ENCODE measurements at regions not wholly inside any gene's neighbourhood (a gene's known extent, or its start where the extent isn't known, plus 50 kb on each side); places are given as distances from the start of the nearest gene placed in this dataset.

GRCh38 chr15:38091078-38091645 is 156.7 kb downstream of the TMCO5A start:
- no peak overlapping the region for H3K9ac ChIP-seq (ENCODE audit: low read length)
- no peaks in the 10 kb centered on the region for H3K9me2 ChIP-seq (ENCODE audit: insufficient read depth, low read length)
- no peaks in the 10 kb centered on the region for H3K36me3 ChIP-seq (ENCODE audit: insufficient read depth, low read length)
- TF ChIP-seq EZH2 (IDR thresholded peaks at IDR 0.05; ENCODE audit: borderline replicate concordance, insufficient read depth, low read length, poor library complexity, severe bottlenecking) = no peak
- TF ChIP-seq, protein P1, sequence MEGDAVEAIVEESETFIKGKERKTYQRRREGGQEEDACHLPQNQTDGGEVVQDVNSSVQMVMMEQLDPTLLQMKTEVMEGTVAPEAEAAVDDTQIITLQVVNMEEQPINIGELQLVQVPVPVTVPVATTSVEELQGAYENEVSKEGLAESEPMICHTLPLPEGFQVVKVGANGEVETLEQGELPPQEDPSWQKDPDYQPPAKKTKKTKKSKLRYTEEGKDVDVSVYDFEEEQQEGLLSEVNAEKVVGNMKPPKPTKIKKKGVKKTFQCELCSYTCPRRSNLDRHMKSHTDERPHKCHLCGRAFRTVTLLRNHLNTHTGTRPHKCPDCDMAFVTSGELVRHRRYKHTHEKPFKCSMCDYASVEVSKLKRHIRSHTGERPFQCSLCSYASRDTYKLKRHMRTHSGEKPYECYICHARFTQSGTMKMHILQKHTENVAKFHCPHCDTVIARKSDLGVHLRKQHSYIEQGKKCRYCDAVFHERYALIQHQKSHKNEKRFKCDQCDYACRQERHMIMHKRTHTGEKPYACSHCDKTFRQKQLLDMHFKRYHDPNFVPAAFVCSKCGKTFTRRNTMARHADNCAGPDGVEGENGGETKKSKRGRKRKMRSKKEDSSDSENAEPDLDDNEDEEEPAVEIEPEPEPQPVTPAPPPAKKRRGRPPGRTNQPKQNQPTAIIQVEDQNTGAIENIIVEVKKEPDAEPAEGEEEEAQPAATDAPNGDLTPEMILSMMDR (IDR thresholded peaks at IDR 0.05; ENCODE audit: poor library complexity, severe bottlenecking) = no peak
- TF ChIP-seq RAD21 (conservative IDR thresholded peaks at IDR 0.05) = no peak
- no peak for TF ChIP-seq MXI1 (conservative IDR thresholded peaks at IDR 0.05; ENCODE audit: poor library complexity, severe bottlenecking)
- TF ChIP-seq EP300 (conservative IDR thresholded peaks at IDR 0.05; ENCODE audit: poor library complexity, severe bottlenecking) = no peak
- no peak for TF ChIP-seq POLR2AphosphoS5 (IDR thresholded peaks at IDR 0.05)
- TF ChIP-seq, protein P2, sequence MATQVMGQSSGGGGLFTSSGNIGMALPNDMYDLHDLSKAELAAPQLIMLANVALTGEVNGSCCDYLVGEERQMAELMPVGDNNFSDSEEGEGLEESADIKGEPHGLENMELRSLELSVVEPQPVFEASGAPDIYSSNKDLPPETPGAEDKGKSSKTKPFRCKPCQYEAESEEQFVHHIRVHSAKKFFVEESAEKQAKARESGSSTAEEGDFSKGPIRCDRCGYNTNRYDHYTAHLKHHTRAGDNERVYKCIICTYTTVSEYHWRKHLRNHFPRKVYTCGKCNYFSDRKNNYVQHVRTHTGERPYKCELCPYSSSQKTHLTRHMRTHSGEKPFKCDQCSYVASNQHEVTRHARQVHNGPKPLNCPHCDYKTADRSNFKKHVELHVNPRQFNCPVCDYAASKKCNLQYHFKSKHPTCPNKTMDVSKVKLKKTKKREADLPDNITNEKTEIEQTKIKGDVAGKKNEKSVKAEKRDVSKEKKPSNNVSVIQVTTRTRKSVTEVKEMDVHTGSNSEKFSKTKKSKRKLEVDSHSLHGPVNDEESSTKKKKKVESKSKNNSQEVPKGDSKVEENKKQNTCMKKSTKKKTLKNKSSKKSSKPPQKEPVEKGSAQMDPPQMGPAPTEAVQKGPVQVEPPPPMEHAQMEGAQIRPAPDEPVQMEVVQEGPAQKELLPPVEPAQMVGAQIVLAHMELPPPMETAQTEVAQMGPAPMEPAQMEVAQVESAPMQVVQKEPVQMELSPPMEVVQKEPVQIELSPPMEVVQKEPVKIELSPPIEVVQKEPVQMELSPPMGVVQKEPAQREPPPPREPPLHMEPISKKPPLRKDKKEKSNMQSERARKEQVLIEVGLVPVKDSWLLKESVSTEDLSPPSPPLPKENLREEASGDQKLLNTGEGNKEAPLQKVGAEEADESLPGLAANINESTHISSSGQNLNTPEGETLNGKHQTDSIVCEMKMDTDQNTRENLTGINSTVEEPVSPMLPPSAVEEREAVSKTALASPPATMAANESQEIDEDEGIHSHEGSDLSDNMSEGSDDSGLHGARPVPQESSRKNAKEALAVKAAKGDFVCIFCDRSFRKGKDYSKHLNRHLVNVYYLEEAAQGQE (IDR thresholded peaks at IDR 0.05; ENCODE audit: borderline replicate concordance) = no peak
- no peak for TF ChIP-seq TAF1 (IDR thresholded peaks at IDR 0.05; ENCODE audit: low read depth)
- no peak for TF ChIP-seq SMC3 (conservative IDR thresholded peaks at IDR 0.05; ENCODE audit: poor library complexity)
- H3K9me3 ChIP-seq (ENCODE audit: low read length) = no peaks in the 10 kb centered on the region
- H2AFZ ChIP-seq (ENCODE audit: low read depth, low read length) = no peak overlapping the region
- no peaks in the 10 kb centered on the region for H3K27me3 ChIP-seq (ENCODE audit: insufficient read depth, low read depth, low read length)
- H4K20me1 ChIP-seq (ENCODE audit: insufficient read depth) = no peaks in the 10 kb centered on the region
- H3K27ac ChIP-seq (ENCODE audit: low read length) = no peak overlapping the region
- no peak overlapping the region for H3K4me3 ChIP-seq (ENCODE audit: low read length)
- no peaks in the 10 kb centered on the region for H3F3A ChIP-seq (ENCODE audit: insufficient read depth, low read length, poor library complexity, severe bottlenecking)
- no peak overlapping the region for H3K4me2 ChIP-seq (ENCODE audit: low read length)
- H3K79me2 ChIP-seq (replicated peaks; ENCODE audit: insufficient read depth, low read length) = no peaks in the 10 kb centered on the region

DNA sequence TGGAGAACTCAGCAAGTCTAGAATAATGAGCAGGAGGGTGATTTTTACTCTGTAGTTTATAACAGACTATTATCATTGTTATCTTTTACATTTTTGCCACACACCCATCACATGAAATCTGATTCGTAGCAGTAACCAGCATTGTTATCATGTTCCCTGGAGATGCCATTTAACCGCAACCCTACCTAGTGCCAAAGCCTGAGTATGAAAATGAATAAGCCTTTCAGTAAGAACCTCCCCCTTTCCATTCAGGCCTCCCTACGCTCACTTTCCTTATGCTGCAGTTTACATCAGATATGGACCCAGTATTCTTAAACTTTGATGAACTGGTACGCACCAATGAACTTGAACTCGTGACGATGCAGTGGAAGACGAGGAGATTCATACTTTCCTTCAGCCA is 158.7 kb upstream of the SPRED1 start:
- Histone ChIP-seq H2AFZ (ENCODE audit: low read depth, low read length) (no peak overlapping the region), H4K20me1 (ENCODE audit: insufficient read depth) (no peaks in the 10 kb centered on the region), H3K4me2 (ENCODE audit: low read length) (no peak overlapping the region)

More for the DNA sequence above, 158.7 kb upstream of the SPRED1 start:
- Histone ChIP-seq H3K36me3 (ENCODE audit: insufficient read depth, low read length) (no peaks in the 10 kb centered on the region), H3K27me3 (ENCODE audit: insufficient read depth, low read depth, low read length) (no peaks in the 10 kb centered on the region), H3K4me3 (ENCODE audit: low read length) (no peak overlapping the region), H3K27ac (ENCODE audit: low read length) (no peak overlapping the region), H3K79me2 (replicated peaks; ENCODE audit: insufficient read depth, low read length) (no peaks in the 10 kb centered on the region), H3F3A (ENCODE audit: insufficient read depth, low read length, poor library complexity, severe bottlenecking) (no peaks in the 10 kb centered on the region), H3K9ac (ENCODE audit: low read length) (no peak overlapping the region), H3K9me3 (ENCODE audit: low read length) (no peaks in the 10 kb centered on the region), H3K9me2 (ENCODE audit: insufficient read depth, low read length) (no peaks in the 10 kb centered on the region)
- TF ChIP-seq, protein P1 (IDR thresholded peaks at IDR 0.05; ENCODE audit: poor library complexity, severe bottlenecking) = no peak
- TF ChIP-seq SMC3 (conservative IDR thresholded peaks at IDR 0.05; ENCODE audit: poor library complexity) (no peak), MXI1 (conservative IDR thresholded peaks at IDR 0.05; ENCODE audit: poor library complexity, severe bottlenecking) (no peak), RAD21 (conservative IDR thresholded peaks at IDR 0.05) (no peak), POLR2AphosphoS5 (IDR thresholded peaks at IDR 0.05) (no peak), EZH2 (IDR thresholded peaks at IDR 0.05; ENCODE audit: borderline replicate concordance, insufficient read depth, low read length, poor library complexity, severe bottlenecking) (no peak), TAF1 (IDR thresholded peaks at IDR 0.05; ENCODE audit: low read depth) (no peak), EP300 (conservative IDR thresholded peaks at IDR 0.05; ENCODE audit: poor library complexity, severe bottlenecking) (no peak)
- TF ChIP-seq, protein P2 (IDR thresholded peaks at IDR 0.05; ENCODE audit: borderline replicate concordance) = no peak

Measured in neural cell (in vitro differentiated cells).